Stimulated activated CD4-positive, alpha-beta T cell treated with anti-CD3 and anti-CD28 coated beads, Interleukin-2, amount 100 ng/mL, for 4 hours (primary cell): ENCODE measurements at regions not wholly inside any gene's neighbourhood (a gene's known extent, or its start where the extent isn't known, plus 50 kb on each side); places are given as distances from the start of the nearest gene placed in this dataset.
"Not testable (repeated sequence)": the region's sequence is repeated elsewhere in the genome, so short reads cannot be mapped to it uniquely, and the experiment has no call there.

Experiments used
- DNase-seq: peaks from one replicate; pipeline ENCODE4 v3.0.0-alpha.2; 2020; ENCODE audit warnings: low read depth

- no peak for DNase-seq
Observed at GRCh38 chr1:65063025-65063424, 85.0 kb upstream of the AK4 start.

- no peak for DNase-seq
Observed at GRCh38 chr1:65064981-65065380, 83.0 kb upstream of the AK4 start.

GRCh38 chr1:65065524-65066418, 82.2 kb upstream of the AK4 start:
- no peak for DNase-seq

- no peak for DNase-seq
Observed at GRCh38 chr1:65066419-65066765, 81.6 kb upstream of the AK4 start.

GRCh38 chr1:65066766-65067490, 81.1 kb upstream of the AK4 start:
- DNase-seq = peak; percentile 57

- DNase-seq = peak; percentile 46
Observed at GRCh38 chr1:65067491-65068201, 80.4 kb upstream of the AK4 start.

DNA sequence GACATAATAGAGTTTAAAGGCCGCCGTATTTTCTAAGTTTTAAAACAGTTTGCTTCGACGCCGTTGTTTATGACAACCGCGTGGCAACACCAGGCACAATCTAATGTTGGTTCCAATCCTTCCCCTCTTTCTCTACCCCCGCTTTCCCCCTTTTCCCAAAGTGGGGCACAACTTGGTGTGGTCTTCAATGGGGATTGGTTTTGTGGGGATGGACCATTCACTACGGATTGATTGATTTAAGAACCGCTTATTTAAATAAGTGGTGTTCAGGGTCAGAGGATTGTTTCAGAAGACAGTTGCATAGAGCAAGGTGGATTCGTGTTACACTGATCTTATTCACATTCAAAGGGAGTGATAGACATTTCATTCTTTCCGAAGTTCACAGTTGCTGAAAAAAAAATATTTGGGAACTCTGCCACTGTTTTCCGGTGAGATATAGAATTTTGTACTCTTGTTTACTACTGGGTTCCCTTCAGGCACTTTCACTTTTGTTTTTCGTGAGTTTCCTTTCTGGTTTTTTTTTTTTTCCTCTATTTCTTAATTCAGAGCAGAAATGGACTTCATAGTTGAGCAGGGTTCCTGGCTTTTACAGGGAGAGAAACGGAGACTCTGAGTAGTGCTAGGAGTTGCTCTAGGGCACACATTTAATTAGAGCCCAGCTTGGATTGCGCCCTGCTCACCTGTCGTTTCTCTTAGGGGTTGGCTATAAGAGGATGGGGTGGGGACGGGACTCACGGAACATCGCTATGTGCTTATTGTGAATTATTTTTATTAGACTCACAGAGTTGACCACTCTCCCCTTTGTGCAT, 79.6 kb upstream of the AK4 start:
- DNase-seq = no peak

DNA sequence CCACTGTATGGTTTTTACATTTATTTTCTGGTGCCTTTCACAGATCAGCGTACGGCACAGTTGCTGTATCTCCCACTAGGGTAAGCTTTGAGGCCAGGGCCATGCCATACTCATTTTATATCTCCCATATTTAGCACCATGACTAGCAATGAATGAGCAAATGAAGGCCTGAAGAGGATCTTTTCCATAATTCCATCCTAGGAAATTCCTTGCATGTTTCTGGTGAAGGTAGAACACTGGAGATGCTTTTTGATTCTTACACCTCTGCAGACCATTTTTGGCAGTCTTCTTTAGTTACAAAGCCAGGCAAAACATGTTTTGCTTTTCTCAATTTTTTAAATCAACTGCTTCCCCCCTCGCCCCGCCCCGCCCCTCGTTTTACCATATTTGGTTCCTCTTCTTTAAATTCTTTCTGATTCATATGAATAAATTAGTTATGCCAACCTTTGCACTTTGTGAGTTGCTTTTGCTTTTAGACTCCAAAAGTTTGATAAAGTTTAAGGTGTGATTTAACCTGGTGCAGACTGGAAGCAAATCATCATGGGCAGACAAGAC, 78.9 kb upstream of the AK4 start:
- DNase-seq = peak; percentile 40

- DNase-seq = no peak
Observed at GRCh38 chr1:65072845-65073244, 75.2 kb upstream of the AK4 start.

DNA sequence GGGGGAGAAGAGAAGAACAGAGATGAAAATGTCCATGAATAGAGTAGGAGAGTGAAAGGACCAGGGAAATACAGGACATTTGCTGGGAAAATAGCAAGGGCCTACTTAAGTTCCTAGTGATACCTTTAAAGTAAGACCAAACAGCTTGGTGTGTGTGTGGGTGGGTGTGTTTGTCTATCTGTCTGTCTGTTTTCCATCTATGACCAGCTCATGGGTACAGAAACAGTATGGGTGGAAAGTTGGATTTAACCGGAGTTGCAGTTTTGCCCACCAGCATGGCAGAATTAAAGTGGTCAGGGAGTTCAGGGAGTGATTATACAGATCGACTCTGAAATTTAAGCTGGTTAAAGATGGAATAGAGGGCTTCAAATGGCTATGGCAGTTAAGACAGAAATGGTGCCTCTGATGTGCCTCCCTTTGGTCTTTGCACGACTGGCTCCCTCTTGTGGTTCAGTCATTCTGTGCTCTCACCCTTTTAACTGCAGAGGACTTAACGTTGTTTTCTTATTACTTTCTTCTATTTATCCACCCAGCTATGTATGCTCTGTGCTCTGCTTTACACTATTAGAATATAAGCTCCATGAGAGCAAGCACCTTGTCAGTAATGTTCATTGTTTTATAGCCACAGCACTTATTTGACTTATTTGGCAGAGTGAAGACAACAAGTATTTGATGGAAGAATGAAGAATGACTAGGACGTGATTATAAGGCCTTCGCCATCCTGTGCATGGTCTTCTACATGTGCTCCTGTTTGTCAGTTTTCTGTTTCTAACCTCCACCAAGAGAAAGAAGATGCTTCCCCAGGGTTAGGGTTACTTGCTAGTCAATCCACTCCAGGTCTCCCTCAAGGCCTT, 72.7 kb upstream of the AK4 start:
- DNase-seq = peak; percentile 49

- DNase-seq = no peak
Observed at GRCh38 chr1:65077369-65077768, 70.6 kb upstream of the AK4 start.

DNA sequence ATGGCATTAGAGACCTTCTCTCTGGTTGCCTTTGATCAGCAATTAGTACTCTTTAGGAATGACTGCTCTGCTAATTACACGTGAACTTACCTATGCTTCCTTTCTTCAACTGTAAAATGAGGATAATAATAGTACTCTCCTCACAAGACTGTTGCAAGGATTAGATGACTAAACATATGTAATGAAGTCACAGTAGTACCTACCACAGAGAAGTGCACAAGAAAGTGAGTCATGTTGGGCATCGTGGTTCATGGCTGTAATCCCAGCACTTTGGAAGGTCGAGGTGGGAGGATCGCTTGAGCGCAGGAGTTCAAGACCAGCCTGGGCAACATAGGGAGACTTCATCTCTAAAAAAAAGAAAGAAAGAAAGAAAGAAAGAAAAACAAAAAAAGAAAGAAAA, 68.1 kb upstream of the AK4 start:
- no peak for DNase-seq

GRCh38 chr1:65082346-65083040, 65.5 kb upstream of the AK4 start:
- no peak for DNase-seq

GRCh38 chr1:65083263-65083896, 64.6 kb upstream of the AK4 start:
- no peak for DNase-seq

GRCh38 chr1:65084066-65084465, 63.9 kb upstream of the AK4 start:
- DNase-seq = no peak

GRCh38 chr1:65087519-65087918, 60.5 kb upstream of the AK4 start:
- not testable (repeated sequence) for DNase-seq

- DNase-seq = no peak
Observed at GRCh38 chr1:65090406-65090805, 57.6 kb upstream of the AK4 start.

GRCh38 chr1:65092691-65093090, 55.3 kb upstream of the AK4 start:
- DNase-seq = no peak

DNA sequence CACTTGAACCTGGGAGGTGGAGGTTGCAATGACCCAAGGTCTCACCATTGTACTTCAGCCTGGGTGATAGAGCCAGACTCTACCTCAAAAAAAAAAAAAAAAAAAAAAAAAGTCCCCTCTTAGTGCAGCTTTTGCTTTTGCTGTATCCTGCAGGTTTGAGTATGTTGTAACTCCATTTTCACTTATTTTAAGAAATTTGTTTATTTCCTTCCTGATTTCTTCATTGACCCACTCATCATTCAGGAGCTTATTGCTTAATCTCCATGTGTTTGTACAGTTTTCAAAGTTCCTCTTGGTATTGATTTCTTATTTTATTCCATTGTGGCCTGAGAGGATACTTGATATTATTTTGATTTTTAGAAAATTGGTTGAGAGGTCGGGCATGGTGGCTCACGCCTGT, 50.9 kb upstream of the AK4 start:
- no peak for DNase-seq
